ENCODE measurements at regions not wholly inside any gene's neighbourhood (a gene's known extent, or its start where the extent isn't known, plus 50 kb on each side); places are given as distances from the start of the nearest gene placed in this dataset.

DNA sequence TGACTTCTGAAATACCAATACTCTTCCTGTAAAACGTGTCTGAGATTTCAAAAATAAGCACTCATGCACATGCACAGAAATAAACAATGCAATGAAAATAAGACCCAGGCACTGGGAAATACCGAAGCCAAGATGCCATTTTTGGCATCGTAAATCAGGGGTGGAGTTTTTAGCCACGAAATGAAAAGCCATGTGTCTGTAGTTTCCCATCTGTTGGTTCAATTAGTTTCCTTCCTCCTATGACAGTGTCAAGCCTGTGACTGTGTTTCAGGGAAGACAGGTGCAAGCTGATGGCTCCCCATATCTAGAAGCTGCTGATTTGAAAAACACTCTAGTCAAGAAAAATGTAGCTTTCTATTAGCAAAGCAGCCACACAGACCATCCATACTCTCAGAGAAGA is 480.4 kb upstream of the CAMK1G start:
- no peak overlapping the region for H3K27ac Mint-ChIP-seq
- POLR2A ChIA-PET: no interaction called here
- H3K27me3 Mint-ChIP-seq: peaks cover 3% of the 10 kb centered on the region
- intact Hi-C loops (cut with micrococcal nuclease): no loop called here
- no peaks in the 10 kb centered on the region for H3K36me3 Mint-ChIP-seq (ENCODE audit: low read depth)
- TF ChIP-seq, protein P1, sequence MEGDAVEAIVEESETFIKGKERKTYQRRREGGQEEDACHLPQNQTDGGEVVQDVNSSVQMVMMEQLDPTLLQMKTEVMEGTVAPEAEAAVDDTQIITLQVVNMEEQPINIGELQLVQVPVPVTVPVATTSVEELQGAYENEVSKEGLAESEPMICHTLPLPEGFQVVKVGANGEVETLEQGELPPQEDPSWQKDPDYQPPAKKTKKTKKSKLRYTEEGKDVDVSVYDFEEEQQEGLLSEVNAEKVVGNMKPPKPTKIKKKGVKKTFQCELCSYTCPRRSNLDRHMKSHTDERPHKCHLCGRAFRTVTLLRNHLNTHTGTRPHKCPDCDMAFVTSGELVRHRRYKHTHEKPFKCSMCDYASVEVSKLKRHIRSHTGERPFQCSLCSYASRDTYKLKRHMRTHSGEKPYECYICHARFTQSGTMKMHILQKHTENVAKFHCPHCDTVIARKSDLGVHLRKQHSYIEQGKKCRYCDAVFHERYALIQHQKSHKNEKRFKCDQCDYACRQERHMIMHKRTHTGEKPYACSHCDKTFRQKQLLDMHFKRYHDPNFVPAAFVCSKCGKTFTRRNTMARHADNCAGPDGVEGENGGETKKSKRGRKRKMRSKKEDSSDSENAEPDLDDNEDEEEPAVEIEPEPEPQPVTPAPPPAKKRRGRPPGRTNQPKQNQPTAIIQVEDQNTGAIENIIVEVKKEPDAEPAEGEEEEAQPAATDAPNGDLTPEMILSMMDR (IDR thresholded peaks at IDR 0.05): no peak
- ATAC-seq: no peak
- no peaks in the 10 kb centered on the region for H3K4me1 Mint-ChIP-seq (ENCODE audit: low read depth)
- CTCF ChIA-PET: interaction anchor here (0.9 kb wide), 1 partner anchor 11 kb away, joined by 3 read pairs; no protein-coding TSS in a partner anchor
- no peak overlapping the region for H3K4me3 Mint-ChIP-seq
- DNase-seq: no peak
- no peaks in the 10 kb centered on the region for H3K9me3 Mint-ChIP-seq

DNA sequence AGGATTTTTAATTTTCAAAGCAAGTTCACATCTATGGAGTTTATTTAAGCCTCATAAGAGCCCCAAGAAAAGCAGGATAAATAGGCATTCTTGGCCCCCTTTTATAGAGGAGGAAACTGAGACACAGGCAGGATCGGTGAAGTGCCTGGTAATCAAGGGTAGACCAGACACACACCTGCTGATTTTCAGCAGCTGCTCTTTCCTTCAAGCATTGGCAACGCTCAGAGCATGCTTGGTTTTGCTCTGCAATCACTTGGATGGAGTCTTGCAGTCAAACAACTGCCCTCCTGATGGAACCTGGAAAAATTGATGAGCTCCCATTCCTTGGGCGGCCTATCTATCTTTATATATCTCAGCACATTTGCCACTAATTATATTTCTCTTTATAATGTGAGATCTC is 478.9 kb upstream of the CAMK1G start:
- ATAC-seq (no peak), DNase-seq (no peak)
- TF ChIP-seq, protein P1 (IDR thresholded peaks at IDR 0.05): no peak
- intact Hi-C loops (cut with micrococcal nuclease): no loop called here
- Mint-ChIP-seq H3K27me3 (peaks cover 3% of the 10 kb centered on the region), H3K36me3 (ENCODE audit: low read depth) (no peaks in the 10 kb centered on the region), H3K4me1 (ENCODE audit: low read depth) (no peaks in the 10 kb centered on the region), H3K27ac (no peak overlapping the region), H3K4me3 (no peak overlapping the region), H3K9me3 (no peaks in the 10 kb centered on the region)
- CTCF ChIA-PET: interaction anchor here (0.6 kb wide), 1 partner anchor 34 kb away, joined by 3 read pairs; no protein-coding TSS in a partner anchor
- POLR2A ChIA-PET: no interaction called here

DNA sequence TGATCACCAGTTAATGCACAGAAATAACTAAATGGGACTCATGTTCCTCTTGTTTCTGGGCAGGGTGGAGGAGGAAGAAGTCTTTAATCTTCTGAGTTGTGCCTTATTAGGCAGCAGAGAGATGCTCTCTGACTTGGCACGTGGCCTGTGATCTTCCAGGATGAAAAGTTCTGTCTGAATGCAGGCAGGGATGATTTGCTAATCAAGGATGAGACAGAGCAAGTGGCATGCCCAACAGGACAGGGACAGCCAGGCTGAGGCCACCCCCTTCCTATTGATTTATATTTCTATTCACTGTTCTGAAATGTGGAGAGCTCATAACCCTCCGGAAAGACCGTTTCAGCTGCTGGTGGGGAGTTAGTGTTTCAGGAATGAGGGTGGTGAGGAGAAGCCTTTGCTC is 477.8 kb upstream of the CAMK1G start:
- H3K9me3 Mint-ChIP-seq: no peaks in the 10 kb centered on the region
- H3K36me3 Mint-ChIP-seq (ENCODE audit: low read depth): no peaks in the 10 kb centered on the region
- DNase-seq (no peak), ATAC-seq (no peak)
- peaks cover 3% of the 10 kb centered on the region for H3K27me3 Mint-ChIP-seq
- TF ChIP-seq, protein P1 (IDR thresholded peaks at IDR 0.05): no peak
- no peak overlapping the region for H3K4me3 Mint-ChIP-seq
- intact Hi-C loops (cut with micrococcal nuclease): no loop called here
- H3K27ac Mint-ChIP-seq: no peak overlapping the region
- ChIA-PET CTCF (no interaction called here), POLR2A (no interaction called here)
- H3K4me1 Mint-ChIP-seq (ENCODE audit: low read depth): no peaks in the 10 kb centered on the region

DNA sequence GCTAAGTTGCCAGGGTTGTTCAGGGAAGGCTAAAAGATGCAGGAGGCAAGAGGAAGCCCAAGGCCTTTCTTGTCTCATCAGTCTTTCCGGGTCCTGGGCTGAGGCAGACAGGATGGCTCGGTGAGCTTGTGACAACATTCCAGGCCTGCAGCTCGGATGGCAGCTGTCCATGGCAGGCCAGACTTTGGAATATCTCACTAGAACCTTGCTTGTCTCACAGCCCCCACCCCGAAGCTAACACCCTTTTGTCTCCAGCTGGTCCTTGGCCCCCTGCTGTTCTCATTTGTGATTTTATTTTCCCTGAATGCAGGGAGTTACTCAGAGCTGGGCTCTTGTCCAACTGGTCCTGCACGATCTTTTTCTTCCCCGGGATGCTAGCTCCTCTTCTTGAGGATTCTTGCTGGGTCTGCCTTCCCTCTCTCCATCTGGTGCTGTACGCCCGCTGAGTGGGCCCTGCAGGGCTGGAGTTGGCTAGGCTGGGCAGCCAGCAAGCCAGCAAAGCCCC is 477.2 kb upstream of the CAMK1G start:
- TF ChIP-seq, protein P1 (IDR thresholded peaks at IDR 0.05): no peak
- Mint-ChIP-seq H3K4me3 (no peak overlapping the region), H3K36me3 (ENCODE audit: low read depth) (no peaks in the 10 kb centered on the region), H3K4me1 (ENCODE audit: low read depth) (no peaks in the 10 kb centered on the region), H3K27me3 (peaks cover 3% of the 10 kb centered on the region), H3K27ac (no peak overlapping the region), H3K9me3 (no peaks in the 10 kb centered on the region)
- POLR2A ChIA-PET: no interaction called here
- intact Hi-C loops (cut with micrococcal nuclease): no loop called here
- ATAC-seq (no peak), DNase-seq (no peak)
- CTCF ChIA-PET: no interaction called here

DNA sequence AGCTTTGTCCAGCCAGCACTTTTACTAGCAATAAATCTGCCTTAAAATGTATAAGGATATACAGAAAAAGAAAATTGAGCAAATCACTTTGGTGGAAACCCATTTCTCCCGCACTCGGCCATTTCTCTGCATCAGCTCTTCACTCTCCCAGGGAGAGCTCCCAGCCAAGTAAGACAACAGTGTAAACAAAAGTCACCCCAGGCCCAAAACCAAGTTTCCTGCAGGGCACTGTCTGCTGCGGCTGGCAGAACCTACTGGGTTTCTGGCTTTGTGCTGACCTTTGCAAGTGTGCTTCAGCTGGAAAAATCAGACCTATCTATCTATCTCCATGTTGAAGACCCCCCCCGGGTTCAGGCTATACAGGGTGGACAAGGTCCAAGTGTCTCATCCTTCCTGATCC is 476.7 kb upstream of the CAMK1G start:
- TF ChIP-seq, protein P1 (IDR thresholded peaks at IDR 0.05): no peak
- intact Hi-C loops (cut with micrococcal nuclease): no loop called here
- Mint-ChIP-seq H3K4me3 (no peak overlapping the region), H3K27me3 (peaks cover 3% of the 10 kb centered on the region), H3K9me3 (no peaks in the 10 kb centered on the region), H3K27ac (no peak overlapping the region), H3K36me3 (ENCODE audit: low read depth) (no peaks in the 10 kb centered on the region), H3K4me1 (ENCODE audit: low read depth) (no peaks in the 10 kb centered on the region)
- ChIA-PET POLR2A (no interaction called here), CTCF (no interaction called here)
- DNase-seq (no peak), ATAC-seq (no peak)
